Fibroblast of skin of scalp (primary cell): ENCODE measurements at regions not wholly inside any gene's neighbourhood (a gene's known extent, or its start where the extent isn't known, plus 50 kb on each side); places are given as distances from the start of the nearest gene placed in this dataset.

ENCODE experiments used
- DNase-seq: peaks from one replicate; pipeline ENCODE4 v3.0.0-alpha.2; 2013

DNA sequence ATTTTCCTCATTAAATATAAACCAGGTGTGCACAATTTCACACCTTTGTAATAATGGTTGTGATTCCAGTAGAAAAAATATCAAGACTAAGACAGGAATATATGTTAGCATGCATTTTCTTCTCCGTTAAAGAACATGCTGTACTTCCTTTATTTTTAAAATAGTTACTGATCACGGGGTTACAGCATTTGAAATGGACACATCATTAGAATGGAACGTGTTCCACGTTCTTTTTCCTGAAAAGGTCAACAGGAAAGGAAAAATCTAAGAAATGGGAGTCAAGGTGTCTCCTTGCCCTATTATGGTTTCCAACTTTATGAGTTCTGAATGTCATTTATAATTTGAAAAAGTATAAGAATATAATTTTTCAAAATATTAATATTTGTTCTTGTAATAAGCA is 1325.7 kb downstream of the SLC16A7 start:
- DNase-seq, result no peak

DNA sequence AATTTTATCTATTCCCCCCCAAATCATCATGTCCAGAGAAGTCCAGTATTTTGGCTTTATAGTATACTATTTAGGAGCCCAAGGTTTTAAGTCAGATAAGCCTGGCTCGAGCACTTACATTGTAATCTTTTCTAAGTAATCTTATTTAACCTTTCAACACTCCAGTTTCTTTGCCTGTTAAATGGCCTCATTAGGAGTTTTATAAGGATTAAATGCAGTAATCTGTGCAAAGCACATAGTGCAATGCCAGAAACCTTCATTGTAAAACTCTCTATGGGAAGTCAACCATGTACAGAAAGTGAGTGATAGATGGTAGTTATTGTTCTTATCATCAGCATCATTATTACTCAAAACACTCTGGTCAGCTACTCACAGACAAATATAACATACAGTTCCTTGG is 1330.4 kb downstream of the SLC16A7 start:
- DNase-seq, result no peak

DNA sequence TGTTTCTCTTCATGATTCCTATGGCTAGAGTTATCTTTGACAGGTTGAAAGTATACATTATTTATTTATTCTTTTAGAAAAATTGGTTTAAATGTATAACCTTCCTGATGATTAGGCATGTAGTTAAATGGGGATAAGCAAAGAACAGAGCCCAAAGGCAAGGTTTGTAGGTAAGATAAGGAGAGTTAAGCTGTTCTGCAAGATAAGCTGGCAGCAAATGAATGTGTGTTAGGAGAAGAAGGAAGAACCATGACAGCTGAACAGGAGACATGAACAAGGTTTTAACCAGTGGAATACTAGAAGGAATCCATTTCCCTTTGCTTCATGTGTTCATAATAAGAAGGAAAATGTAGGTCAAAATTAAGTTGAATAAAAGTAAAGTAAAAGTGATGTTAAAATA is 1330.1 kb upstream of the USP15 start:
- DNase-seq, result no peak

DNA sequence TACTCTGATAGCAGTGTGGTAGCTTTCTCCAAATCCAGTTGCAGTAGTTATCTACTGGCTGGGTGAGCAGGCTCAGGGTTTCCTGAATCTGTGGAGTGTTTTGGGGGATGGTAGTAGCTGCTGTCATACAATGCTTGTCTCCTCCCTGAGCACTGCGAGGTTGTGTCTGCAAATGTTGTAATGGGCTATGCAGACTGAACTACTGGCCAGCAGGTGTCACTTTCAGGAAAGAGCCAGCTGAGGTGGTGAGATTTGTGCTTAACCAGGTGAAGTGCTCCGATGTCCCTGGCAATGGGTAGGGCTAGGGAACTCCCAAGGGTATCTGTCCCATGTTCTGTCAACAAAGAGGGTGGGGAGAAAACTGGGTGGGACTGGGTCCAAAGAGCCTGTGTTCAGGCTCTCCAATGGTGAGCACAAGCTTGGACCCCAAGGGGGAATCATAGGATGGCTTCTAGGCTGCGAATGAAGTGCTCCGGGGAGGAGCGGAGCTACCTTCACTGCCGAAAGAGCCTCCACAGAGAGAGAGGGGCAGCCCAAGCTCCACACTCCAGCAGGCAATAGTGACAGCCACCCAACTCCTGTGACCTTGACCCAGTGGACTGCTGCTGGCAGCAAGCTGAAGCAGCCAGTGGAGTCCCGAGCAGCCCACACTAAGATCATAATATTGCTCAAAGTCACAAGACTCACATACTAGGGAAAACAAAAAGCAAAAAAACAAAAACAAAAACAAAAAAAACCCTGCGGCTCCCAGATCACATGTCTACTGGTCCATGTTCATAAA is 1324.0 kb upstream of the USP15 start:
- no peak for DNase-seq

DNA sequence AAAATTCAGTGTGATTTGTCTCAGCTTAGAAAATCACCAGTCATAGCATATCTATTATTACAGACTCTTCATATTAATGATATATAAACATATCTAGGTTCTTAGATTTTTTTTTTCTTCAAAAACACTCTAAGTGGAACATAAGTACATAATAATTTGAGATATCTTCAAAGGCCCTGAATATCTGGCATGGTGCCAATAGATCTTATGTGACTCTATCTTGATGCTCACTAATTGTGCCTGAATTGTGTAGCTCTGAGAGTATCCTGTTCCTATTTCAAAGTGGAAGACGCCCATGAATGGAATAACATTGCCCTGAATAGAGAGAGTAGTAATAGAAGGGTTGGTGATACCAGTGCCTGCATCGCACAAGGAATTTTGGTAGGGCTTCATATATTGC is 1312.7 kb upstream of the USP15 start:
- no peak for DNase-seq

DNA sequence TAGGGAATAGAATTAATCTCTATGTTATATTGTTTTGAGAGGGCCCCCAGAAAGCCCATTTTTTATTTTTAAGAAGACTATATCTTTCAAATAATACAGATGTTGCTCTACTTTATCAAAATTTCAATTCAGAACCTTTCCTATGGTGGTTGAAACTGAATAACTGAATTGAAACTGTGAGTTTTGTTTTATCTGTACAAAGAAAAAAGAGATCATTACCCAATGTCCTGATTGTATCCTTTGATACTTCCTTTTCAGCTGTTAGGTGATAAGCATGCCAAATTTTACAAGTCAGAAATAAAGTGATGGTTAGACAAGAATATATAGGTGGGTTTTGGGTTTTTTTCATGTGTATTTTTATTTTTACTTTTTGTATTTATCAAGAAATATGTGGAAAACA is 1293.1 kb upstream of the USP15 start:
- no peak for DNase-seq

DNA sequence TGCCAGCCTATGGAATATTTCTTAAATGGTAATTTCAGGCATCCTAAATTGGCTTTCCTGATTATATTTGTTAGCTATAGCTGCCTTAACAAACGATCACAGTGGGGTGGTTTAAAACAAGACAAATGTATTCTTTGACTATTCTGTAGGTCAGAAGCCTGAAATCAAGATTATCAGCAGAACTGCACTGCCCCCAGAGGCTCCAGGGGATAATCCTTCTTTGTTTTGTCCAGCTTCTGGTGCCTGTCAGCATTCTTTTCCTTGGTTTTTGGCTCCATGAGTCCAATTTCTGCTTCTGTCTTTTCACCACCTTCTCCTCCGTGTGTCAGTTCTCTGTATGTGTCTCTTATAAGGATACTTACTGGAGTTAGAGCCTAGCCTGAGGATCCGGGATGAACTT is 1282.2 kb upstream of the USP15 start:
- DNase-seq, result no peak

DNA sequence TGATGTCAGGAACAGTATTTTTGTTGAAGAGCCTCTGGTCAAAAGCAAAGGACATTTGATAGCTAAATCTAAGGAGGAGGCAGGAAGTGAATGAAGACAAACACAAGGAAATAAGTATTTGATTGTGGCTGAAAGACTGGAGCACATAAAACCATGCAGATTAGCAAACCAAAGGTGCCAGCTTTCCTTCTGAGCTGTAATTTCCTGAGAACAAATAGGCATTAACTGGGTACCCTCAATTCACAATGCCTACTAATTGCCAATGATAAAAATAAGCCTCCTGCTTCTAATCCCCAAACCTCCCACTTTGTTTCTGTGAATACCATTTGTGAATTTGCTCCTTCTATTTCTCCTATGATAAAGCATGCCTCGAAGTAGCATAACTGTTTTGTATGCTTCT is 1279.6 kb upstream of the USP15 start:
- no peak for DNase-seq

GRCh38 chr12:60981473-60981872 is 1278.7 kb upstream of the USP15 start:
- DNase-seq, result no peak

DNA sequence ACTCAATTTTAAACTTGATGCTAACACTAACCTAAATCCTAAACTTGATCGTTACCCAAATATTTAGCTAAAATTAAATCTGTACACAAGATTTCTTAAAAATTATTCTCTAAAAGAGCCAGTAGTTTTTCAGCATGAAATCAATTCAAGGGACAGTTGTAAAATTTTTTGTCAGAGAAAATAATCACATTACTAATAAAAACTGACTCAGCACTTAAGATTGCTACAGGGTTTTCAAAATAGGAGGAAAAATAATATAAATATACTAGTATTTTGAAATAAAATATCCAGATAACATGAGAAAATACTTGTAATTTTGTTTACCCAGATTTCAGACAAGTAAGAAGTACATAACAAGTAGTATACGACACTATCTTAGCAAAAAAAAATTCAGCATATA is 1268.1 kb upstream of the USP15 start:
- no peak for DNase-seq

- no peak for DNase-seq
Observed at GRCh38 chr12:60995256-60995825, 1264.9 kb upstream of the USP15 start.

GRCh38 chr12:60997869-60998378 is 1262.3 kb upstream of the USP15 start:
- DNase-seq, result no peak

- no peak for DNase-seq
Observed at GRCh38 chr12:61009192-61009591, 1251.0 kb upstream of the USP15 start.

- no peak for DNase-seq
Observed at GRCh38 chr12:61011767-61012423, 1248.3 kb upstream of the USP15 start.

- DNase-seq, result no peak
Observed at GRCh38 chr12:61018571-61018970, 1241.6 kb upstream of the USP15 start.

GRCh38 chr12:61023231-61023630 is 1237.0 kb upstream of the USP15 start:
- no peak for DNase-seq

DNA sequence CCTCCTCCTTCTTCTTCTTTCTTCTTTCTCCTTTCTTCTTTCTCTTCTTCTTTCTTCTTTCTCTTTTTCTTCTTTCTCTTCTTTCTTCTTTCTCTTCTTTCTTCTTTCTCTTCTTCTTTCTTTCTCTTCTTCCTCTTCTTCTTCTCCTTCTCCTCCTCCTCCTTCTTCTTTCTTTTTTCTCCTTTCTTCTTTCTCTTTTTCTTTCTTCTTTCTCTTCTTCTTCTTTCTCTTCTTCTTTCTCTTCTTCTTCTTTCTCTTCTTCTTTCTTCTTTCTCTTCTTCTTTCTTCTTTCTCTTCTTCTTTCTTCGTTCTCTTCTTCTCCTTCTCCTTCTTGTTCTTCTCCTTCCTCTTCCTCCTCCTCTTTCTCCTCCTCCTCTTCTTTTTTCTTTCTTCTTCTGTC is 1230.7 kb upstream of the USP15 start:
- no peak for DNase-seq

DNA sequence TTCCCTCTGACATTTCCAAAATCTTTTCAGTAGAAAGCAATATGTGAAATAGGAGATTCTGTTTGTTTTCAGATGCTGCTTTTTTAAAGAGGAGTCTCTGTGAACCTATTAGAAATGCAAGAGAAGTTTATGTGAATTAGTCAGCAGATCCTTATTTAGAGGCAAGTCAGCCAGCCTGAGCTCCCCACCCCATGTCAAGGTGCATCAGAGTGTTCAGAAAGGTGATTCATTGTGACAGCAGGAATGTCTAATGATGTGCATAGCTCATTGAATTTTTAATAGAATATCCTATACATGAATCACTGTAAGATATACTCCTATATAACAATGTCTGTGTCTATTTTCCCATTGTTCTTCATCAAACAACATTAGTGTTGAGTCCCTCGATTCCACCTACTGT is 1222.4 kb upstream of the USP15 start:
- no peak for DNase-seq

DNA sequence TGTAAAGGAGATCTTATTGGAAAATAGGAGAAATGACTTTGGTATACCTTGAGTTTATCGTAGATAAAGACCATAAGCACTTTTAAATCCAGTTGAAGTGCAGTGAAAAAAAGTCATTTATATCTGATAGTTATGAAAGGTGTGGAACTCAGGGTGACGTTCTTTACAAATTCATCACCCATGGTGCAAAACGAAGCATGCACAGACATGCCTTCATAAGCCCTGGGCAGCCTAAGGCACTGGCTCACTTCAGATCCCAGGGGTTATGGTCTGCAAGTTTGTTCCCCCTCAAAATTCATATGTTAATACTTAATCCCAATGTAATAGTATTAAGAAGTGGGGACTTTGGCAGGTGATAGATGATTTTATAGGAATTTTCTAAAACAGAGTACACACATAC is 1216.4 kb upstream of the USP15 start:
- DNase-seq, result no peak

GRCh38 chr12:61044766-61045165 is 1215.4 kb upstream of the USP15 start:
- DNase-seq, result no peak

DNA sequence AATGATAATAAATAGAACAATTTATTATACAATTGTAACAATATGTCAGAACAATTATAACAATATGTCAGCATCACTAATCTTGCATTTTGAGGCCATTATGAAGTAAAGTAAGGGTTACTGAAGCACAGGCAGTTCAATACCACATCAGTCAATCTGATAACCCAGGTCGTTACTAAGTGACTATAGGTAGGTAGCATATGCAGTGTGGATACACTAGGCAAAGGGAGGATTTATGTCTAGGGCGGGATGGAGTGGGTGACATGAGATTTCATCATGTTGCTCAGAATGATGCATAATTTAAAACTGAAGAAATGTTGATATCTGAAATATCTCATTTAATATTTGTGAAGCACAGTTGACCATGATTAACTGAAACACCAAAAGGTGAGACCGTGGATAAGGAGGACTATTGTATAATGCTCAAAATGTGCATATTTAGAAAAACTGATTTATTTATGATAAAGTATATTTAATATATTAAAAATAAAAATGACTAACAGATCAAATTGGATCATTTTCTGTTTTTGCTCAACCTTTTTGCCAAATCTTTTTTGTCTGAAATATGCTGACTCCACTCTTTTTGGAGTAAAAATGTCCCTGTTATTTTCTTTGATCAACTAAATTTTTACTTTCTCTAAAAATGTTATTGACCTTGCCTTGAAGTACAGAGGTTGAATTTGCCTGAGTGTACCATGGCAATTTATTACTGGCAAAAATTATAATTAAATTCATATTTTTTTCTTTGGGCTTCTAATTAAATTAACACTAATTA is 1189.4 kb upstream of the USP15 start:
- DNase-seq, result no peak

- no peak for DNase-seq
Observed at GRCh38 chr12:61072717-61073116, 1187.5 kb upstream of the USP15 start.

- no peak for DNase-seq
Observed at GRCh38 chr12:61095111-61095510, 1165.1 kb upstream of the USP15 start.
